Left lung (tissue), 4 donors: ENCODE measurements at regions not wholly inside any gene's neighbourhood (a gene's known extent, or its start where the extent isn't known, plus 50 kb on each side); places are given as distances from the start of the nearest gene placed in this dataset.

Experiments
- ATAC-seq: fragments of 200-7000 bp; cut with Tn5 transposase; one replicate; pipeline ENCODE4 v1.9.1; 2020; ENCODE audit warnings: moderate library complexity
- DNase-seq, 4 donors: peaks; one replicate each; pipeline ENCODE4 v3.0.0-alpha.2; 2013 to 2020
- H3K27ac ChIP-seq, 2 donors: fragments of 200-600 bp; sonication (generic) in 1 of 2; one replicate each; pipeline versions ENCODE4 v1.5.0 to v1.8.0; 2020 to 2021
- H3K27me3 ChIP-seq, 2 donors: fragments of 200-600 bp; sonication (generic) in 1 of 2; one replicate each; pipeline versions ENCODE4 v1.5.0 to v1.8.0; 2020 to 2021
- H3K36me3 ChIP-seq, 2 donors: fragments of 200-600 bp; sonication (generic) in 1 of 2; one replicate each; pipeline versions ENCODE4 v1.5.0 to v1.8.0; 2020 to 2021
- H3K4me1 ChIP-seq, 2 donors: fragments of 200-600 bp; one replicate each; pipeline ENCODE4 v1.8.0; 2021
- H3K4me3 ChIP-seq, 2 donors: fragments of 200-600 bp; sonication (generic) in 1 of 2; one replicate each; pipeline versions ENCODE4 v1.5.0 to v1.8.0; 2020 to 2021; ENCODE audit warnings: mild to moderate bottlenecking in 1 of 2
- H3K9me3 ChIP-seq, 2 donors: fragments of 200-600 bp; sonication (generic) in 1 of 2; one replicate each; pipeline versions ENCODE4 v1.5.0 to v1.8.0; 2020 to 2021
- intact Hi-C, 2 donors: fragments of 100-400 bp; cut with DNase I; formaldehyde crosslinking; loops; one replicate each; pipeline versions ENCODE4 v1.11.2 to v1.14.2; 2022
- TF ChIP-seq, protein P1 (sequence below), 2 donors: fragments of 200-600 bp; sonication (generic) in 1 of 2; IDR thresholded peaks; one replicate each; pipeline versions ENCODE4 v1.5.0 to v1.8.0; 2021; ENCODE audit warnings: antibody characterized with exemption in 2 of 2
- donor health status: DM: no; HTN: yes; CAD: no.
- donor health status: DM: no; HTN: no; CAD: no.

DNA sequence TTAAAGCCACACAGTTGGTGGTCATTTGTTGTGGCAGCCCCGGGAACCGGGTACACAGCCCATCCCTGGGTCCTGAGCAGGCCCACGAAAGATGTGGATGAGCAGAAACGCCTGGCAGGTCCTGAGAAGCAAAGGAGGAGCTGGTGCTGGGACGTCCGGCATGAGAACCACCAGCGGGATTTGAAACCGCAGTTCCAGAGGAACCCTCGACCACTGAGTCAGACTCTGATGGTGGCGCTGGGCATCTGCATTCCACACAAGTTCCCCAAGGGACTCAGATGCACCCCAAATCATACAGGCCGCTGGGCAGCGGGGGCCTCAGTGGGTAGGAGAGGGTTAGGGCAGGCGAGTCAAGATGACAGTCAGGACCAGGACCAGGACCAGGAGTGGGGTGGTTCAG lies 363.0 kb downstream of the SHANK2 start:
- DNase-seq: peak in 1 of 4 donors; percentile 51
- Histone ChIP-seq H3K4me3 (no peak overlapping the region), H3K4me1 (no peaks in the 10 kb centered on the region), H3K36me3 (no peaks in the 10 kb centered on the region), H3K9me3 (no peaks in the 10 kb centered on the region), H3K27me3 (no peaks in the 10 kb centered on the region), H3K27ac (no peak overlapping the region)
- ATAC-seq: no peak
- intact Hi-C loops: no loop called here
- TF ChIP-seq, protein P1, sequence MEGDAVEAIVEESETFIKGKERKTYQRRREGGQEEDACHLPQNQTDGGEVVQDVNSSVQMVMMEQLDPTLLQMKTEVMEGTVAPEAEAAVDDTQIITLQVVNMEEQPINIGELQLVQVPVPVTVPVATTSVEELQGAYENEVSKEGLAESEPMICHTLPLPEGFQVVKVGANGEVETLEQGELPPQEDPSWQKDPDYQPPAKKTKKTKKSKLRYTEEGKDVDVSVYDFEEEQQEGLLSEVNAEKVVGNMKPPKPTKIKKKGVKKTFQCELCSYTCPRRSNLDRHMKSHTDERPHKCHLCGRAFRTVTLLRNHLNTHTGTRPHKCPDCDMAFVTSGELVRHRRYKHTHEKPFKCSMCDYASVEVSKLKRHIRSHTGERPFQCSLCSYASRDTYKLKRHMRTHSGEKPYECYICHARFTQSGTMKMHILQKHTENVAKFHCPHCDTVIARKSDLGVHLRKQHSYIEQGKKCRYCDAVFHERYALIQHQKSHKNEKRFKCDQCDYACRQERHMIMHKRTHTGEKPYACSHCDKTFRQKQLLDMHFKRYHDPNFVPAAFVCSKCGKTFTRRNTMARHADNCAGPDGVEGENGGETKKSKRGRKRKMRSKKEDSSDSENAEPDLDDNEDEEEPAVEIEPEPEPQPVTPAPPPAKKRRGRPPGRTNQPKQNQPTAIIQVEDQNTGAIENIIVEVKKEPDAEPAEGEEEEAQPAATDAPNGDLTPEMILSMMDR (IDR thresholded peaks at IDR 0.05): no peak

DNA sequence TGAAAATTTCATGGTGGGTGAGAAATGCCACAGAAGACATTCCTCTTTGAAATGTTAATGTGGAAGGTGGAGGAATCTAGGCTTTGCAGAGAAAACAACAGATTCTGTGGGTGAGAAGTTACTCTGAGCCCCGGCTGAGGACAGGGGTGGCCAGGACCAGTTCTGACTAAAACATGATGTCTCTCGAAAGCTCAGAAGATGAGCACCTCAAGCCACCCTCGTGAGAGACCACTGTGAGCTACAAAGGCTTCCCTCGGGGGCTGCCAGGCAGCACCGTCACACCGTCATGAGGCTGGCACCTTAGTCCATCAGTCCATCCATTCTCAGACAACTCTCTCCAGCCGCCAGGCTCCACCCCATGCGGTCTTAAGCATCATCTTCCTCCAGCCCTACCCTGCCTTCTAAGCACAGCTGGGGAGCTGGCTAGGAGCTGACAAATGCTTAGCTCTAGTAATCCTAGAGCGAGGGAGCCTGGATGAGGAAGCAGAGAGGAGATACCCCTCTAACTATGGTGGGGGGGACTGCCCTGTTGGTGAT lies 360.5 kb downstream of the SHANK2 start:
- no peak overlapping the region for H3K4me3 ChIP-seq
- no peaks in the 10 kb centered on the region for H3K4me1 ChIP-seq
- H3K9me3 ChIP-seq: peaks cover 0 to 2% of the 10 kb centered on the region in 2 donors
- DNase-seq: peak in 1 of 4 donors; percentile 25
- no peaks in the 10 kb centered on the region for H3K36me3 ChIP-seq
- no peak overlapping the region for H3K27ac ChIP-seq
- intact Hi-C loops: no loop called here
- TF ChIP-seq, protein P1 (IDR thresholded peaks at IDR 0.05): no peak
- ATAC-seq: no peak
- no peaks in the 10 kb centered on the region for H3K27me3 ChIP-seq

DNA sequence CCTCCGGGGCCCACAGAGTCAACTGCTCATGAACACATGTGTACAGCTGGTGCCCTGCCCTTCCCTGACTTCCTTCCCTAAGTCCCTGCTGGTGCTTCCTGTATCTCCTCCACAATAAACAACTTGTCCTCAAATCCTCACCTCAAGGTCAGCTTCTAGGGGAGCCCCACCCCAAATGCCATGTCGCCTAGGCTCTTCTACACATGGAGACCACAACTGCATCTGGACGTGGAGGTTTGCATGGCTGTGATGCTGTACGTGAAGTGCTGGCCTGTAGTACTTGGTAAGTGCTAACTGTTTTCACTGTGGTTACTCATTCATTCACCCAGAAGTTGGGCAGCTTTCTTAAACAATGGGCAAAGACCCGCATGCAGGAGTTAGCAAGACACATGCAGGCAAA lies 359.5 kb downstream of the SHANK2 start:
- intact Hi-C loops: no loop called here

DNA sequence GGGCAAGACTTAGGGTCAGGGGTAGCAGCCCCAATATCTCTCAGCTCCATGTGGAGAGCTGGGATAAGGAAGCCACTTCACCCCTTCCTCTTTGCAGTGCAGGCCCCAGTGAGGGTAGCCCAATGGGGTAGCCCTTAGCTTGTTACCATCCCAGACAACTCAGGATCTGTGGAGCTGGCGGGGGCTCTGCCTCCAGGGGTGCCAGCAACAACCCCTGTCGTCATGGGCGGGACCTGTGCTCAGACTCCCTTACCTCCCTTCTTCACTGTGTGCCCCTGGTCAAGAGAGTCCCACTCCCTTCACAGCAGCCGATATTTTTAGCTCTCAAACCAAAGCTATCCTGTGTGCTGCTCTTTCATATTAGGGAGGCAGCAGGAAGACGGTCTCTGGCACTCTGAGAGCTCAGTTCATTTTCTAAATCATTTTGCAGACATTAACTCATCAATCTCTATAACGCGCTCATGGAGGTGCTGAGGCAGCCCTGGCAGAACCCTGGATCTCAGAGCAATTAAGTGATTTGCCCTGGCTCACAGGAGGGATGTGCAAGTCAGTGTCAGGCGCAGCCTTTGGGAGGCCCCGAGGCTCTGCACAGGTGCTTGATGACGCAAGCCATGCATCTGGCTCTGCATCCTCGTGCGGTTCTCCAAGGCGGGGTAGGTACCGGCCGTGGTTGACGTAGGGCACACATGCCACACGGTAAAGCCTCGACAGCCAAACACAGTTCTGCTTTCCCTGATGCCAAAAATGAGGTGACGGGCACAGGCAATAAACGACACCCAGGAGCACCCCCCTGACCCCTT lies 357.6 kb downstream of the SHANK2 start:
- intact Hi-C loops: no loop called here

More for the DNA sequence above, 359.5 kb downstream of the SHANK2 start:
- TF ChIP-seq, protein P1 (IDR thresholded peaks at IDR 0.05): no peak
- Histone ChIP-seq H3K9me3 (peaks cover 0 to 12% of the 10 kb centered on the region in 2 donors), H3K4me1 (no peaks in the 10 kb centered on the region), H3K4me3 (no peak overlapping the region), H3K36me3 (no peaks in the 10 kb centered on the region), H3K27me3 (no peaks in the 10 kb centered on the region), H3K27ac (no peak overlapping the region)
- ATAC-seq: no peak
- DNase-seq: peak in 1 of 4 donors; percentile 42

DNA sequence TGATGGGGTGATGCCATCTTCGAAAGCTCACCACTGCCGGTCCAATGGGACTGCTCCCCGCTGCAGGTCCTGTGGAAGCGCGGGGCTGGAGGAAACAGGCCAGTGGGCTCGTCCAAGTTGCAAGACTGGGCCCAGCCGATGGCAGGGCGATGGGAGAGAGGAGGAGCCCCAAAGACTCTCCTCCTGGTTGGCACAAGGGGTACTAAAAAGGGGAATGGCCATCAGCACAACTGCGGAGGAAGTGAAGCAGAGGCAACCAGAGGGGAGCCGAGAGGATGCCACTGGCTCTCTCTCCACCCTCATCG lies 357.1 kb downstream of the SHANK2 start:
- intact Hi-C loops: no loop called here
- Histone ChIP-seq H3K27ac (no peak overlapping the region), H3K9me3 (peaks cover 0 to 16% of the 10 kb centered on the region in 2 donors), H3K4me3 (no peak overlapping the region), H3K4me1 (no peaks in the 10 kb centered on the region), H3K27me3 (no peaks in the 10 kb centered on the region), H3K36me3 (no peaks in the 10 kb centered on the region)
- TF ChIP-seq, protein P1 (IDR thresholded peaks at IDR 0.05): no peak
- DNase-seq (peak in 1 of 4 donors; percentile 17), ATAC-seq (no peak)

More for the DNA sequence above, 357.6 kb downstream of the SHANK2 start:
- H3K36me3 ChIP-seq: no peaks in the 10 kb centered on the region
- peak in 1 of 4 donors; percentile 60 for DNase-seq
- H3K9me3 ChIP-seq: peaks cover 0 to 16% of the 10 kb centered on the region in 2 donors
- H3K4me1 ChIP-seq: no peaks in the 10 kb centered on the region
- no peak overlapping the region for H3K27ac ChIP-seq
- TF ChIP-seq, protein P1 (IDR thresholded peaks at IDR 0.05): no peak
- no peaks in the 10 kb centered on the region for H3K27me3 ChIP-seq
- no peak for ATAC-seq
- no peak overlapping the region for H3K4me3 ChIP-seq
